ENCODE measurements at regions not wholly inside any gene's neighbourhood (a gene's known extent, or its start where the extent isn't known, plus 50 kb on each side); places are given as distances from the start of the nearest gene placed in this dataset.

- TF ChIP-seq EP300 (IDR thresholded peaks at IDR 0.05) = no peak
- no peak for TF ChIP-seq POLR2A (IDR thresholded peaks at IDR 0.05)
- no peak for TF ChIP-seq CTCF (IDR thresholded peaks at IDR 0.05)
Measured at GRCh38 chr1:177573901-177574300, 396.0 kb downstream of the SEC16B start.

Data from tibial nerve (tissue), 4 donors.